CD4-positive, alpha-beta T cell treated with Interleukin-17A for 1 hour (primary cell): ENCODE measurements at regions not wholly inside any gene's neighbourhood (a gene's known extent, or its start where the extent isn't known, plus 50 kb on each side); places are given as distances from the start of the nearest gene placed in this dataset.

Source experiments
- DNase-seq: peaks from one replicate; pipeline ENCODE4 v3.0.0-alpha.2; 2020

DNA sequence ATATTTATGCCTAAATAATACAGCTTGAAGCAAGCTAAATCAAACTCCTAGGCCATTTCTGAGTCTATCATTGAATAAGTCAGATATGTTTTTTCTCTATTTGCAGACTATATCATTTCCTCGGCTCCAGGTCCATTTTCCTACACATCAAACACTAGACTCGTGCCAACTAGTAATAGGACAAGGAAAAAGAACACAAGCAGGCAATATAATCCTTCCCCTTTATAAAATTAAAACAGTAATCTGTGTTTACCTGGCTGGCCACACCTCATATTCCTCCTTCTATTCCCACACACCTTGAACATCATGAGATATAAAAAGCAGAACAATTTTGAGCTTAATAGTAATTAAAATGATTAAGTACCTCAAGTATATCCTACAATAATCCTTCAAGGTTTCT, 325.7 kb downstream of the TFEC start:
- DNase-seq, result no peak

- DNase-seq, result no peak
Observed at GRCh38 chr7:115701141-115701540, 329.4 kb downstream of the TFEC start.

GRCh38 chr7:115694424-115694823, 336.1 kb downstream of the TFEC start:
- DNase-seq, result no peak

GRCh38 chr7:115693779-115694178, 336.8 kb downstream of the TFEC start:
- no peak for DNase-seq

GRCh38 chr7:115689941-115690340, 340.6 kb downstream of the TFEC start:
- no peak for DNase-seq

GRCh38 chr7:115683093-115683492, 347.5 kb downstream of the TFEC start:
- no peak for DNase-seq

GRCh38 chr7:115682507-115682906, 348.1 kb downstream of the TFEC start:
- DNase-seq, result no peak

DNA sequence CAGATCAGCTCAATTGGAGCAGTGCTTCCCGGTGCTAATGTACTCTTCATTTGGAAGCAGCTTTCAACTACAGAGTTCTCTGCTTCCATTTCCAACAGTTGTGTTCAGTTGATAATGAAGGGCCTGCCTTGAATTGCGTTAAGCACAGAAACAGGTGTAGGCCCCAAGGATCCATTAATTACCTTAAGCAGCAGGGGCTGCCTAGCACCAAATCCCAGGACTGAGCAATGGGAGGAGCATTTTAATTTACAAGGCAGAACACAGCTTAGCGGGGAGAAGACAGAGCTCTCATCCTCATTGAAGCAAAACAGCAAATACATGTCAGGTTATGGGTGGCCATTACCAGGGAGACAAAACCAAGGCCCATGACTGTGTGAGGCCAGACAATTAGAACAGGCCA, 349.6 kb downstream of the TFEC start:
- DNase-seq, result no peak

- DNase-seq, result peak; percentile 27
Observed at GRCh38 chr7:115679976-115680375, 350.6 kb downstream of the TFEC start.

DNA sequence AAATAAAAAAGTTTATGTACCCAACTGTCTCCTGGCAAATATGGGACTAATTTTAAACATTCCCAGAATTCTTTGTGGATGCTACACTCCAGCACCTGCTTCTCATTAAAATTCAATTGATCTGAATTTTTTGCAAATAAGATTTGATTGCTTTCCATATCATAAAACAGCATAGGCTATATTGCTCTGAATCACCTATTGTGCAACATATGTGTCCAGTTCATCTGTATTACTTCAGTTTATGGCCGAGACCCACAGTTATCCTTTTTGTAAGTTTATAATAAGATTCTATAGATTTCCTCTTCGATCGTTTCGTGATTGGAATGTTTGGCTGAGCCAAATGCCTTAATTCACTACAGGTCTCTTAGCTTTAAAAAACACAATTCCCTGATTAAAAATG, 351.1 kb downstream of the TFEC start:
- DNase-seq, result no peak

DNA sequence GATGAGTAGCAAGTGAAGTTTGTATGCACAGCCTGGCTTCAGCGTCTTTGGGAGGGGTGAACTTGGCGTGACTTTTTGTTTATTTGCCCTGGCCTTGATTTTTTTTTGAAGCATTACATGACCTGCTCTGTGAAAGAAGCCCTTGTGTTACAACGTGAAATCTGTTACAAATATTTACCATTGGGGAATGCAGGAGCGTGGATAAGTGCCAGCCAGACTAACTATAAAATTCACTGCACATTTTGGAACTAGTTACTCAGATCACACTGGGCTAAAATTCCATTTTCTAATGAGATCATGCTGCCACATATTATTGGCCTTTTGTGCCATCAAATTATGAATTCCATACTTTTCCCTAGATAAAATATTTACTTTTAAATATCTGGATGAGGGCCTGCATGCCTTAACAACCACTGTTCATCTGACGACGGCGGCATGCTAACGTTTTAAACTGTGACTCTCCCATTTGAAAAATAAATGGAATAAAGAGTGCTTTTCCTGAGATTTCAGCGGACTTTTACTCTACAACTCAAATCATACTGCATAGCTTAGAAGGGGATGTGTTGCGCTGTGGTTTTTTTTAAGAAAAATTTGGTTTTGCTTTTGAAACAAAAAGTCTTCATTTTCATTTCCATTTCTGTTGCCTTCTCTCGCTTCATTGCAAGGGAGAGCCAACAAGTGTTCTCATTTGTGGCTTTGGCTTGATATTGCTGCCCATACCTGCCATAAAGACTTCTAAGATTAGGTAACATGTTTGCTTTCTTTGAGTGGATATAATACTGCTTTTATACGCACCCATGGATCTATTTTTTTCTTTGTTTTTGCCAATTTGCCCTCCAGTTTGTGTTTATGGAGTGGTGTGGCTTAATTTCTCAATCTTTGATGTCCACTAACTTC, 352.2 kb downstream of the TFEC start:
- DNase-seq, result no peak

DNA sequence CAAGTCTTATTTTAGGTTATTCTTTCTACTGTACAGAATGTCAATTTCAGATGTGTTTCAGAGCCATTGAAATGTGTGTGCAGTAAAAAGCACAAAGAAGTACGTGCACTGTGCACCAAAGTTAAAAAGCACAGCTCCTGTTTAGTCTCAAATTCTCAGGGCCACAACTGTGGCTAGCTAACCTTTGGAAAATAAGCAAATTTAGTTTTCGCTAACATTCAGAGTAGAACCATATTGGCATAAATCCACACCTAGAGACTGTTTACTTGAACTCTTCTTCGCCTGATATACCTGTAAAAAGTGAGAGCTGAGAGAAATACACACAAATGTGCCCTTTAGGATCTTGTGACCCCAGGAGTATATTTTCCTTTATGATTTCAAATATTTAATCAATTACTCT, 353.9 kb downstream of the TFEC start:
- no peak for DNase-seq

DNA sequence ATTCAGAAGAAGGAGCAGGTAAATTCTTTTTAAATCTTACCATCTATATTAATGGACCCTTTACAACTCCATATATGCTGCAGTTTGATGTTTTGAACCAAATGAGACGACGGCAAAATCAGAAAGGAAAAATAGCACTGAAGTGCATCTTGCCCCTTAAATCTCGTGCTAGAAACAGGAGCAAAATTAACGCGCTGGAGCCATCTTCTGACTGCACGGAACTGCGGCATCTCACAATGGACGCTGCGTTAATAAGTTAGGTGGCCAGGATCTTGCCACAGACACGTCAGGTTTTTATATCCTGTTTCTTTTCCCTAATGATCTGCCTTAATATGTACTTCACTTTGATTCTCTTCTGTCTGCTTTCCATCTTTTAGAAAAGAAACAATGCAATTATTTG, 354.5 kb downstream of the TFEC start:
- no peak for DNase-seq

- no peak for DNase-seq
Observed at GRCh38 chr7:115674467-115675024, 356.0 kb downstream of the TFEC start.

DNA sequence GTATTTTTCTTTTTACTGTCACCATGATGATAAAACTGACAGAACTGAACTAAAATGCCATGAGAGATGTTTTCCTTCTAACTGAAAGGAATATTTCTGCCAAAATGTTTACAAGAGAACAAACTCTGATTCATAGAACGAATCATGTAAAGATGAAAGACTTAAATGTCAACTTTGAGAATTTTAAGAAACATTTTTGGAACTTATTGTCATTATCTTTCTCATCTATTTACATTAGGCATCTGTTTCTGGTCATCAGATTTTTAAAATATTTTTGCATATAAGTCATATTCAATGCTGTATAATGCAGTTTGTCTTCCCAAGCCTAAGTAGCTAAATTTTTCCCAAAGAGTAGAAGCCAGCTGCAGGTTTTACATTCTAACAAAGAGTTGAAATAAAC, 358.5 kb downstream of the TFEC start:
- DNase-seq, result no peak

DNA sequence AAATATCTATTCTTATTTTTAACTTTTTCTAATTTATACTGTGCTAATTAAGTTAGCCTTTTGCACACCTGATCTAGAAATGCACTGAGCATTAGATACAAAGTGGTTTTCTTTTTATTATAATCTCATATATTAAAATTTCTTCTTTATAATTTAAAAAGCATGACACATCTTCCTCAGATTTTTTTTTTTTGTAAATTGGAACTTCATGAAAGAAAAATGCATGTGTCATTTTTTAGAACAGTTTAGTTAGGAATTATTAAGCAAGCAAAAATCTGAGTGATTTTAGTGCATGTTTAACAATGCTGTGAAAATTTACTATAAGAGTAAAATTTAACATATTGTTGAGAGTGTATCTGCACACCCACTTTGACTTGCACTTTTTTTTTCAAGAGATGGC, 367.9 kb downstream of the TFEC start:
- DNase-seq, result no peak

- no peak for DNase-seq
Observed at GRCh38 chr7:115662120-115662519, 368.4 kb downstream of the TFEC start.

- DNase-seq, result no peak
Observed at GRCh38 chr7:115658223-115658622, 372.3 kb downstream of the TFEC start.

GRCh38 chr7:115654384-115655214, 376.0 kb downstream of the TFEC start:
- DNase-seq, result no peak

DNA sequence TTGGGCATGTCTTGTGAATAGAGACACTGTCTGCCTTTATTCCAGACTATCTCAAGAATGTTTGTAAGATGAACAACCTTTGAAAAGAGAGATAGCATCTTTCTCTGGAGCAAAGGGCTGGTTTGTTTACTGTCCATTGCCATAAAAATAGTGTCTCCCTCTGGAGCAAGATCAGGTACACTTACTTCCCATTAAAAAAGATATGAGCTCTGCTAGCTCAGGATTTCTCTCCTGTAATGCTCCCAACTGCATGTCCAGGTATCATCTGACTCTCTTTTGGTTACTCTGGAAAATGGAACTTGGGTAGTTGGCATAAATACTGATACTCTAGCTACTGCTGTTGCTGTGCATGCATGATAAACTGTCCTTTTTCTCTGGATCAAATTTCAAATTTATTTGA, 381.1 kb downstream of the TFEC start:
- no peak for DNase-seq

DNA sequence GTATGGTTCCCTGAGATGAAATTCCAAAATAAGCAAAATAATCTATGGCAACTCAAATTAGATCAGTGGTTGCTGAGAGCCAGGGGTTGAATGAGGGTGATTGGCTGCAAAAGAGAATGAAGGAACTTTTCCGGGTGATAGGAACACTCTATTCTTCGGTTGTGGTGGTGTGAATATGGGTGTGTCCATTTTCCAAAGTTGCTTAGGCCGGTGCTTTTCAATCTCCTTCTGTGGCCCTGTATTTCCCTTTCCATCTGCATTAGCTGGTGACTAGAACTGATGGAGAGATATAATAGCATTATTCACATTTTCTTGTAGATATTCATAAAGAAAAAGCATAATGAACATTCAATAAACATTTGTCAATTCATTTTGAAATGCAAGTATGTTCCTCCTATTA, 382.9 kb downstream of the TFEC start:
- no peak for DNase-seq

DNA sequence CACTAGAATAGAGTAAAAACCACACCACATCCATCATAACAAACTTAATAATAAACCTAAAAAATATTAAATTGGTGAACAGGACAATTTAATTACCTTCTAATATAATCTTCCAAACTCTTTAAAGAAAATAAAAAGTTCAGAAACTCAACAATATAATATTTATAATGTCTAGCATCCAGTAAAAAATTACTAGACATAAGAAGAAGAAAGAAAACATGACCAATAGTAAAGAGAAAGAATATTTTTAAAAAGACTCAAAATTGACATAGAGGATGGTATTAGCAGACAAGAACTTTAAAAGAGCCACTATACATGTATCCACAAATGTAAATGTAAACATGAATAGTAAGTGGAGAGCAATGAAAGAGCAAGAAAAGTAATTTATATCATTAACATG, 388.4 kb downstream of the TFEC start:
- DNase-seq, result no peak

- DNase-seq, result no peak
Observed at GRCh38 chr7:115638853-115639252, 391.7 kb downstream of the TFEC start.

GRCh38 chr7:115637128-115637527, 393.4 kb downstream of the TFEC start:
- no peak for DNase-seq
